Activated naive CD4-positive, alpha-beta T cell treated with anti-CD3 and anti-CD28 coated beads, Interleukin-2, amount 10 ng/mL, durations not matched to agents 7 days and 5 days (primary cell): ENCODE measurements at regions not wholly inside any gene's neighbourhood (a gene's known extent, or its start where the extent isn't known, plus 50 kb on each side); places are given as distances from the start of the nearest gene placed in this dataset.

Experiments used
- CTCF ChIA-PET: fragments of 350-600 bp; sonication (Branson Sonifier 250); formaldehyde crosslinking; loops from one replicate; lab custom pipeline; 2021; ENCODE audit warnings: antibody characterized with exemption; lab: Charles Lee
- DNase-seq: peaks from one replicate; pipeline ENCODE4 v3.0.0-alpha.2; 2020
- H3K27ac Mint-ChIP-seq: one replicate; pipeline ENCODE4 v1.8.0; 2021; ENCODE audit warnings: mild to moderate bottlenecking, moderate library complexity, mixed read lengths
- H3K27me3 Mint-ChIP-seq: one replicate; pipeline ENCODE4 v1.8.0; 2021; ENCODE audit warnings: mild to moderate bottlenecking, mixed read lengths
- H3K36me3 Mint-ChIP-seq: one replicate; pipeline ENCODE4 v1.8.0; 2021; ENCODE audit warnings: mixed read lengths
- H3K4me1 Mint-ChIP-seq: one replicate; pipeline ENCODE4 v1.8.0; 2021; ENCODE audit warnings: mixed read lengths
- H3K4me3 Mint-ChIP-seq: one replicate; pipeline ENCODE4 v1.8.0; 2021; ENCODE audit warnings: mild to moderate bottlenecking, moderate library complexity, mixed read lengths
- H3K9me3 Mint-ChIP-seq: one replicate; pipeline ENCODE4 v1.8.0; 2021; ENCODE audit warnings: mixed read lengths

GRCh38 chr12:88935856-88936255, 355.6 kb upstream of the KITLG start:
- Mint-ChIP-seq H3K27me3 (no peaks in the 10 kb centered on the region), H3K27ac (no peak overlapping the region), H3K4me3 (no peak overlapping the region), H3K4me1 (no peaks in the 10 kb centered on the region), H3K9me3 (no peaks in the 10 kb centered on the region), H3K36me3 (no peaks in the 10 kb centered on the region)
- CTCF ChIA-PET, result no interaction called here
- no peak for DNase-seq

- Mint-ChIP-seq H3K27me3 (no peaks in the 10 kb centered on the region), H3K9me3 (no peaks in the 10 kb centered on the region), H3K4me1 (no peaks in the 10 kb centered on the region), H3K36me3 (no peaks in the 10 kb centered on the region), H3K4me3 (no peak overlapping the region), H3K27ac (no peak overlapping the region)
- CTCF ChIA-PET, result no interaction called here
- no peak for DNase-seq
These were observed 354.0 kb upstream of the KITLG start for GRCh38 chr12:88934163-88934747.

GRCh38 chr12:88932457-88932856, 352.2 kb upstream of the KITLG start:
- Mint-ChIP-seq H3K36me3 (no peaks in the 10 kb centered on the region), H3K4me3 (no peak overlapping the region), H3K27ac (no peak overlapping the region), H3K9me3 (no peaks in the 10 kb centered on the region), H3K4me1 (no peaks in the 10 kb centered on the region), H3K27me3 (no peaks in the 10 kb centered on the region)
- no peak for DNase-seq
- CTCF ChIA-PET, result no interaction called here

- Mint-ChIP-seq H3K9me3 (no peaks in the 10 kb centered on the region), H3K27ac (no peak overlapping the region), H3K36me3 (no peaks in the 10 kb centered on the region), H3K27me3 (no peaks in the 10 kb centered on the region), H3K4me3 (no peak overlapping the region), H3K4me1 (no peaks in the 10 kb centered on the region)
- DNase-seq, result no peak
- CTCF ChIA-PET, result no interaction called here
These were observed 351.3 kb upstream of the KITLG start for GRCh38 chr12:88931598-88931997.

- no peak overlapping the region for H3K4me3 Mint-ChIP-seq
- CTCF ChIA-PET, result no interaction called here
These were observed 345.2 kb upstream of the KITLG start for GRCh38 chr12:88925454-88925853.

GRCh38 chr12:88924162-88924561, 343.9 kb upstream of the KITLG start:
- no peak overlapping the region for H3K27ac Mint-ChIP-seq
- CTCF ChIA-PET, result no interaction called here
- no peak for DNase-seq
- H3K36me3 Mint-ChIP-seq, result no peaks in the 10 kb centered on the region
- H3K4me3 Mint-ChIP-seq, result no peak overlapping the region
- H3K27me3 Mint-ChIP-seq, result no peaks in the 10 kb centered on the region
- H3K4me1 Mint-ChIP-seq, result no peaks in the 10 kb centered on the region
- H3K9me3 Mint-ChIP-seq, result no peaks in the 10 kb centered on the region

More at GRCh38 chr12:88925454-88925853, 345.2 kb upstream of the KITLG start:
- Mint-ChIP-seq H3K27me3 (no peaks in the 10 kb centered on the region), H3K27ac (no peak overlapping the region), H3K36me3 (no peaks in the 10 kb centered on the region), H3K4me1 (no peaks in the 10 kb centered on the region), H3K9me3 (no peaks in the 10 kb centered on the region)
- no peak for DNase-seq

- CTCF ChIA-PET, result no interaction called here
- no peaks in the 10 kb centered on the region for H3K4me1 Mint-ChIP-seq
- H3K27me3 Mint-ChIP-seq, result no peaks in the 10 kb centered on the region
- H3K4me3 Mint-ChIP-seq, result no peak overlapping the region
- H3K27ac Mint-ChIP-seq, result no peak overlapping the region
- no peaks in the 10 kb centered on the region for H3K9me3 Mint-ChIP-seq
- no peaks in the 10 kb centered on the region for H3K36me3 Mint-ChIP-seq
- DNase-seq, result no peak
These were observed 343.4 kb upstream of the KITLG start for GRCh38 chr12:88923631-88924030.

- Mint-ChIP-seq H3K4me1 (no peaks in the 10 kb centered on the region), H3K9me3 (no peaks in the 10 kb centered on the region), H3K27me3 (no peaks in the 10 kb centered on the region), H3K27ac (no peak overlapping the region), H3K4me3 (no peak overlapping the region), H3K36me3 (no peaks in the 10 kb centered on the region)
- CTCF ChIA-PET, result no interaction called here
- DNase-seq, result no peak
These were observed 342.5 kb upstream of the KITLG start for GRCh38 chr12:88922816-88923215.

- no peak overlapping the region for H3K27ac Mint-ChIP-seq
- H3K9me3 Mint-ChIP-seq, result no peaks in the 10 kb centered on the region
- H3K27me3 Mint-ChIP-seq, result no peaks in the 10 kb centered on the region
- no peak for DNase-seq
- no peak overlapping the region for H3K4me3 Mint-ChIP-seq
- CTCF ChIA-PET, result no interaction called here
- H3K4me1 Mint-ChIP-seq, result no peaks in the 10 kb centered on the region
- no peaks in the 10 kb centered on the region for H3K36me3 Mint-ChIP-seq
These were observed 341.7 kb upstream of the KITLG start for GRCh38 chr12:88921890-88922532.

GRCh38 chr12:88921434-88921833, 341.2 kb upstream of the KITLG start:
- Mint-ChIP-seq H3K27ac (no peak overlapping the region), H3K36me3 (no peaks in the 10 kb centered on the region), H3K27me3 (no peaks in the 10 kb centered on the region), H3K4me1 (no peaks in the 10 kb centered on the region), H3K9me3 (no peaks in the 10 kb centered on the region), H3K4me3 (no peak overlapping the region)
- CTCF ChIA-PET, result no interaction called here
- DNase-seq, result no peak

GRCh38 chr12:88918161-88918560, 337.9 kb upstream of the KITLG start:
- Mint-ChIP-seq H3K27me3 (no peaks in the 10 kb centered on the region), H3K4me1 (no peaks in the 10 kb centered on the region), H3K4me3 (no peak overlapping the region), H3K27ac (no peak overlapping the region), H3K36me3 (no peaks in the 10 kb centered on the region), H3K9me3 (peaks cover 11% of the 10 kb centered on the region)
- no peak for DNase-seq
- CTCF ChIA-PET, result no interaction called here

GRCh38 chr12:88914967-88915366, 334.7 kb upstream of the KITLG start:
- no peak for DNase-seq
- Mint-ChIP-seq H3K36me3 (no peaks in the 10 kb centered on the region), H3K4me1 (no peaks in the 10 kb centered on the region), H3K4me3 (no peak overlapping the region), H3K9me3 (peaks cover 12% of the 10 kb centered on the region), H3K27ac (no peak overlapping the region), H3K27me3 (no peaks in the 10 kb centered on the region)
- CTCF ChIA-PET, result no interaction called here

GRCh38 chr12:88909510-88909909, 329.2 kb upstream of the KITLG start:
- Mint-ChIP-seq H3K9me3 (peaks cover 6% of the 10 kb centered on the region), H3K4me3 (no peak overlapping the region), H3K27ac (no peak overlapping the region), H3K4me1 (no peaks in the 10 kb centered on the region), H3K27me3 (no peaks in the 10 kb centered on the region), H3K36me3 (no peaks in the 10 kb centered on the region)
- DNase-seq, result no peak
- CTCF ChIA-PET, result no interaction called here

GRCh38 chr12:88908345-88908744, 328.1 kb upstream of the KITLG start:
- H3K4me3 Mint-ChIP-seq, result no peak overlapping the region
- DNase-seq, result no peak
- no peak overlapping the region for H3K27ac Mint-ChIP-seq
- H3K4me1 Mint-ChIP-seq, result no peaks in the 10 kb centered on the region
- no peaks in the 10 kb centered on the region for H3K27me3 Mint-ChIP-seq
- CTCF ChIA-PET, result no interaction called here
- H3K36me3 Mint-ChIP-seq, result no peaks in the 10 kb centered on the region
- H3K9me3 Mint-ChIP-seq, result peaks cover 2% of the 10 kb centered on the region

GRCh38 chr12:88904705-88905104, 324.4 kb upstream of the KITLG start:
- no peak overlapping the region for H3K4me3 Mint-ChIP-seq
- no peak overlapping the region for H3K27ac Mint-ChIP-seq
- CTCF ChIA-PET, result no interaction called here
- H3K9me3 Mint-ChIP-seq, result no peaks in the 10 kb centered on the region
- DNase-seq, result no peak
- no peaks in the 10 kb centered on the region for H3K27me3 Mint-ChIP-seq
- no peaks in the 10 kb centered on the region for H3K36me3 Mint-ChIP-seq
- no peaks in the 10 kb centered on the region for H3K4me1 Mint-ChIP-seq
